Chondrocyte (in vitro differentiated cells): ENCODE measurements at regions not wholly inside any gene's neighbourhood (a gene's known extent, or its start where the extent isn't known, plus 50 kb on each side); places are given as distances from the start of the nearest gene placed in this dataset.
A peak's percentile ranks its signal among the peaks of the same experiment; 100 is the strongest.

Source experiments
- DNase-seq: peaks from one replicate; pipeline ENCODE4 v3.0.0; 2021; ENCODE audit warnings: mixed read lengths, low spot score
- H3K27ac Mint-ChIP-seq: one replicate; pipeline ENCODE4 v1.8.0; 2021; ENCODE audit warnings: mild to moderate bottlenecking, moderate library complexity, mixed read lengths; ENCODE audit not compliant: unreplicated experiment
- H3K27me3 Mint-ChIP-seq: 2 replicates; pipeline ENCODE4 v1.8.0; 2021; ENCODE audit warnings: low read depth, mixed read lengths
- H3K36me3 Mint-ChIP-seq: 2 replicates; pipeline ENCODE4 v1.8.0; 2021; ENCODE audit warnings: low read depth, mixed read lengths
- H3K4me1 Mint-ChIP-seq: 2 replicates; pipeline ENCODE4 v1.8.0; 2021; ENCODE audit warnings: low read depth, mild to moderate bottlenecking, mixed read lengths
- H3K4me3 Mint-ChIP-seq: one replicate; pipeline ENCODE4 v1.8.0; 2021; ENCODE audit warnings: mild to moderate bottlenecking, moderate library complexity, mixed read lengths; ENCODE audit not compliant: unreplicated experiment
- H3K9me3 Mint-ChIP-seq: 2 replicates; pipeline ENCODE4 v1.8.0; 2021; ENCODE audit warnings: low read depth, mixed read lengths
- CTCF ChIP-seq: fragments of 200-600 bp; sonication (generic); IDR thresholded peaks from 2 replicates; pipeline ENCODE4 v1.5.0; 2021; ENCODE audit warnings: antibody characterized with exemption, mild to moderate bottlenecking, moderate library complexity

DNA sequence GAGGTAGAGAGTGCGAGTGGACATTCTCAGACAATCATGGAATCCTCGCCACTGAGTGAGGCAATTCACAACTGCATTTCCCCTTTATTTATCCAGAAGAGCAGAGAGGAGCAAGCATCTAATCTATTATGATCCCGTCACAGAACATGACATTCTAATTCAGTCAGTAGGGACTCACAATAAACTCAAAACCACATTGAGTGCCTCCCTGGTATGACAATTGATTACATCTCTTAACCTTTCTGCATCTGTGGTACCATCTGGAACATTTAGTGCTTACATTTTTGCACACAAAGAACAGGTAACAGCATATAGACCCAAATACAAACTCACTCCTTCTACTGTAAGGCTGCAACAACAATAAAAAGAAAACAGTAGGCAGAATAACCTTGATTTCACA, 517.2 kb downstream of the GBE1 start:
- Mint-ChIP-seq H3K9me3 (no peaks in the 10 kb centered on the region), H3K4me3 (no peak overlapping the region), H3K4me1 (peaks cover 8% of the 10 kb centered on the region), H3K36me3 (no peaks in the 10 kb centered on the region), H3K27me3 (no peaks in the 10 kb centered on the region), H3K27ac (no peak overlapping the region)
- TF ChIP-seq CTCF: no peak
- DNase-seq: no peak

DNA sequence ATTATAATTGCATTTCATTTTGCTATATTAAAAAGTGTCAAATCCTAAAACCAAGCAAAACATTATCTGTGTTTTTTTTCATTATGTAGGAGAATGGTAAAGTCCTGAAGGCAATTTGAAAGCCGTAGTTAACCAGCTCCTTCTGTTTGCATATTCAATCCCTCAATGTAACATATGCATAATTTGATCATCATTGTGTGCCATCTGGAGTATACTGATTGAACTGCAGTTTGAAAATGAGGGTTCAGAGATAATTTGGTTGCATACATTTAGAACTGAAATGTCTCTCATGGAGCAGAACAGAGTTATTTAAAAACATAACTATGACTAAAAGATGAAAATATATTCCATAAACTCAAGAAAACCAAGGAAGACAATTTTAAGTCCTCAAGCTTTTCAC, 518.6 kb downstream of the GBE1 start:
- Mint-ChIP-seq H3K27ac (no peak overlapping the region), H3K4me1 (peaks cover 8% of the 10 kb centered on the region)

DNA sequence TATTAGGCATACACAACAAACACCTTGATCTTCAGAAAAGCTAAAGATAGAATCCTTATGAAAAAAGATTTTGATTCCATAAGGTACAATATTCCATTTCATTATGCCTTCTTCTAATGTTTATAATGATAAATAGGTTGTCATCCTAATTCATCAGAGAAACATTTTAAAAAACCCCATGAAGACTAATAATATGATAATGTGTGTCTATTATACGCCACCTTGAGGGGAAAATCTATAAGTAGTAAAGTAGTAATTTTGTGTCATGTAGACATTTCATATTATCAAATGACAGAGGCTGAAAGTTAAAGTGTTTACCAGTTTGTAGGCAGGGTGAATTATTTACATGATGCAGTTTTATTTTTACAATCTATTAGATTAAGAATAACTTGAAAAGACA, 524.3 kb downstream of the GBE1 start:
- TF ChIP-seq CTCF: peak; percentile 65
- no peak overlapping the region for H3K27ac Mint-ChIP-seq

More for the DNA sequence above, 518.6 kb downstream of the GBE1 start:
- H3K9me3 Mint-ChIP-seq: no peaks in the 10 kb centered on the region
- TF ChIP-seq CTCF: peak; percentile 88
- H3K4me3 Mint-ChIP-seq: no peak overlapping the region
- H3K27me3 Mint-ChIP-seq: no peaks in the 10 kb centered on the region
- H3K36me3 Mint-ChIP-seq: no peaks in the 10 kb centered on the region
- DNase-seq: no peak

DNA sequence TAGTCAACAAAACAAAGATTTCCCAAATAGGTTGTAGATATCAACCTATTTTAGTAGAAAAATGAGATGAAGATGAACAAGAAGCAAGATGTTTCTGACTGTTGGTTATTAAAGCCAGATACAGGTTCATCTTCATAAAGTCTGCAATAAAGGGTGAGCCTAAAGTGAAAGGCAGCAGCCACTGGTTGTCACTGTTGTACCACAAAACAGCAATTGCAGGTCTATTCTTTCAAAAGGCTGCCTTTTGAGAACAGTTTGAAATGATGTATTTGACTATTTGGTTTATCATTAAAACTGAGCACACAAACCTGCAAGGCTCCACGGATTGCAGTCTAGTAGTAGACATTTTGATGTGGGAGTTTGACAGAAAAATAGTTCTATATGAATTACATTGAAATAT, 543.4 kb downstream of the GBE1 start:
- Mint-ChIP-seq H3K9me3 (no peaks in the 10 kb centered on the region), H3K27ac (no peak overlapping the region), H3K36me3 (no peaks in the 10 kb centered on the region), H3K27me3 (no peaks in the 10 kb centered on the region), H3K4me1 (peaks cover 15% of the 10 kb centered on the region), H3K4me3 (no peak overlapping the region)
- no peak for DNase-seq
- TF ChIP-seq CTCF: peak; percentile 78

More for the DNA sequence above, 524.3 kb downstream of the GBE1 start:
- DNase-seq: no peak
- no peaks in the 10 kb centered on the region for H3K4me1 Mint-ChIP-seq
- H3K4me3 Mint-ChIP-seq: no peak overlapping the region
- H3K36me3 Mint-ChIP-seq: no peaks in the 10 kb centered on the region
- no peaks in the 10 kb centered on the region for H3K27me3 Mint-ChIP-seq
- no peaks in the 10 kb centered on the region for H3K9me3 Mint-ChIP-seq

- DNase-seq: no peak
- no peaks in the 10 kb centered on the region for H3K36me3 Mint-ChIP-seq
- no peaks in the 10 kb centered on the region for H3K9me3 Mint-ChIP-seq
- H3K27ac Mint-ChIP-seq: no peak overlapping the region
- no peak overlapping the region for H3K4me3 Mint-ChIP-seq
- H3K27me3 Mint-ChIP-seq: no peaks in the 10 kb centered on the region
- TF ChIP-seq CTCF: no peak
- H3K4me1 Mint-ChIP-seq: peaks cover 15% of the 10 kb centered on the region
These were observed 544.3 kb downstream of the GBE1 start for GRCh38 chr3:81217101-81217500.
